ENCODE measurements at regions not wholly inside any gene's neighbourhood (a gene's known extent, or its start where the extent isn't known, plus 50 kb on each side); places are given as distances from the start of the nearest gene placed in this dataset.
"Not testable (repeated sequence)": the region's sequence is repeated elsewhere in the genome, so short reads cannot be mapped to it uniquely, and the experiment has no call there.

DNA sequence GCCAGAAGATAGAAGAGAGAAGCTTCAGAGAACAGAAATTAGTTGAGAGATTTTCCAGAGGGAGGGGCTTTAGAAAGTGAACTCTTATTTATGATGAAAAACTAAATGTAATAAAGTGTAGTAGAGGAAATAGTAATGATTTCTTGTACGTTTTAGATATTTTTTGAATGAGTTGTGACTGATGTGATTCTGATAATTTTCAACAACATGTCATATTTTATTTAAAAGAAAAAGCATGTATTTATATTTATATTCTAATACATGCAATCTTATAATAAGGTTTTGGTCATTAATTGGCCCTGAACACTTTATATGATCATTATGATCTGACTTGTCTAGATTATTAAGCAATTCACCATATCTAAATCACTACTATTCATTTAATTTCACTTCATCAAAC is 735.2 kb upstream of the CDH9 start:
- H3K4me3 ChIP-seq (ENCODE audit: low read length): no peak overlapping the region
- TF ChIP-seq, protein P1, sequence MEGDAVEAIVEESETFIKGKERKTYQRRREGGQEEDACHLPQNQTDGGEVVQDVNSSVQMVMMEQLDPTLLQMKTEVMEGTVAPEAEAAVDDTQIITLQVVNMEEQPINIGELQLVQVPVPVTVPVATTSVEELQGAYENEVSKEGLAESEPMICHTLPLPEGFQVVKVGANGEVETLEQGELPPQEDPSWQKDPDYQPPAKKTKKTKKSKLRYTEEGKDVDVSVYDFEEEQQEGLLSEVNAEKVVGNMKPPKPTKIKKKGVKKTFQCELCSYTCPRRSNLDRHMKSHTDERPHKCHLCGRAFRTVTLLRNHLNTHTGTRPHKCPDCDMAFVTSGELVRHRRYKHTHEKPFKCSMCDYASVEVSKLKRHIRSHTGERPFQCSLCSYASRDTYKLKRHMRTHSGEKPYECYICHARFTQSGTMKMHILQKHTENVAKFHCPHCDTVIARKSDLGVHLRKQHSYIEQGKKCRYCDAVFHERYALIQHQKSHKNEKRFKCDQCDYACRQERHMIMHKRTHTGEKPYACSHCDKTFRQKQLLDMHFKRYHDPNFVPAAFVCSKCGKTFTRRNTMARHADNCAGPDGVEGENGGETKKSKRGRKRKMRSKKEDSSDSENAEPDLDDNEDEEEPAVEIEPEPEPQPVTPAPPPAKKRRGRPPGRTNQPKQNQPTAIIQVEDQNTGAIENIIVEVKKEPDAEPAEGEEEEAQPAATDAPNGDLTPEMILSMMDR (IDR thresholded peaks at IDR 0.05; ENCODE audit: insufficient read depth, low read depth, low read length, missing control alignments): no peak
- DNase-seq (ENCODE audit: low read depth): no peak

DNA sequence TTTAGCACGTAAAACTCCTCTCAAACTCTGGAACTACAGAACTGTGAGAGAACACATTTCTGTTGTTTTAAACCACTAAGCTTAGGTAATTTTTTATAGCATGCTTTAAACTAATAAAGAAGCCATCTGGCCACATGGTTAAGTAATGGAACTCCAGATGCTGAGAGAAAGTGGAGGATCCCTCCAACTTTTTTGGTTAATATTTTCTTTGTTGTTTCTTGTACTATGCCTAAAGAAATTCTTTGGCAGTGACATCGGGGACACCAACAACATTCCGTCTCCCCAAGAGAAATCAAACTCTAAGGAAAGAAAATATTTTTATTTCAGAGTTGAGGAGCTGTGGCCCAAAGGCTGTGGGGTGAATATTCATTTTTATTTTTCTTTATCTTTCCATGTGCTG is 734.8 kb upstream of the CDH9 start:
- no peak for DNase-seq (ENCODE audit: low read depth)
- TF ChIP-seq, protein P1 (IDR thresholded peaks at IDR 0.05; ENCODE audit: insufficient read depth, low read depth, low read length, missing control alignments): no peak
- no peak overlapping the region for H3K4me3 ChIP-seq (ENCODE audit: low read length)

DNA sequence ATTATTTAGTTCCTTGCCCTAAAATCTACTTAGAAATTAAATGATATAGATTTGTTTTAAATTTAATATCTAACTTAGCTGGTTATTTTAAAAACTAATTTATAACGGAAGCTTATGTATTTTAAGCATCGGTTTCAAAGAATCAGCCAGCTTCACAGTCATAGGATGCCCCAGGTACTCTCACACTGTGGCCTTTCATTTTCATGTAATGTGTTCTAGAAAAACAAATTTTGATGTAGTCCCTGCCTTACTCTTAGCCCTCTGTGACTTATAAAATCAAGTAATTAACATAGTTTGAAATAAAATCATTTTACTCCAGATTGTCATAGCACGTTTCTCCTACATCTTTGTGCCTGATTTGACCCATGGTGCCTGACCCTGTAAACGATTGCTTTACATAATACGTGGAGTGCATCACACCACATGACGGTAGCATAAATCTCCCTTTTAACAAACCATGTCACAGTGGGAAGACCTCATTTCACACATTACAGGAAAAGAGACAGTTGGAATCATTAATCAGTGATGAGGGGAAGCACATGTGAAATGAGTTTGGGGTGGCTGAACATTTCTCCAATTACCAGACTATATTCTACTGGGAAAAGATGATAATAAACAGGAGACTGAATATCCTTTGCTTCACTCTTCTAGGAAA is 731.5 kb upstream of the CDH9 start:
- no peak for DNase-seq (ENCODE audit: low read depth)
- no peak overlapping the region for H3K4me3 ChIP-seq (ENCODE audit: low read length)

DNA sequence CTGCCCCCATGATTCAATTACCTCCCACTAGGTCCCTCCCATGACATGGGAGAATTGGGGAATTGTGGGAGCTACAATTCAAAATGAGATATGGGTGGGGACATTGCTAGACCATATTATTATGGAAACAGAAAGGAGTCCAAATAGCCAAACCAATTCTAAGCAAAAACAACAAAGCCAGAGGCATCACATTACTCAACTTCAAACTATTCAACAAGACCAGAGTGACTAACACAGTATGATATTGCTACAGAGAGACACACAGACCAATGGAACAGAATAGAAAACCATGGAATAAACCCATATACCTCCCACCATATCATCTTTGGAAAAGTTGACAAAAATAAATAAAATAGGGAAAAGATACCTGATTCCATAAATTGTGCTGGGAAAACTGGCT is 710.5 kb upstream of the CDH9 start:
- TF ChIP-seq, protein P1 (IDR thresholded peaks at IDR 0.05; ENCODE audit: insufficient read depth, low read depth, low read length, missing control alignments): no peak
- H3K4me3 ChIP-seq (ENCODE audit: low read length): no peak overlapping the region
- DNase-seq (ENCODE audit: low read depth): peak; percentile 57

More for the DNA sequence above, 731.5 kb upstream of the CDH9 start:
- TF ChIP-seq, protein P1 (IDR thresholded peaks at IDR 0.05; ENCODE audit: insufficient read depth, low read depth, low read length, missing control alignments): no peak

DNA sequence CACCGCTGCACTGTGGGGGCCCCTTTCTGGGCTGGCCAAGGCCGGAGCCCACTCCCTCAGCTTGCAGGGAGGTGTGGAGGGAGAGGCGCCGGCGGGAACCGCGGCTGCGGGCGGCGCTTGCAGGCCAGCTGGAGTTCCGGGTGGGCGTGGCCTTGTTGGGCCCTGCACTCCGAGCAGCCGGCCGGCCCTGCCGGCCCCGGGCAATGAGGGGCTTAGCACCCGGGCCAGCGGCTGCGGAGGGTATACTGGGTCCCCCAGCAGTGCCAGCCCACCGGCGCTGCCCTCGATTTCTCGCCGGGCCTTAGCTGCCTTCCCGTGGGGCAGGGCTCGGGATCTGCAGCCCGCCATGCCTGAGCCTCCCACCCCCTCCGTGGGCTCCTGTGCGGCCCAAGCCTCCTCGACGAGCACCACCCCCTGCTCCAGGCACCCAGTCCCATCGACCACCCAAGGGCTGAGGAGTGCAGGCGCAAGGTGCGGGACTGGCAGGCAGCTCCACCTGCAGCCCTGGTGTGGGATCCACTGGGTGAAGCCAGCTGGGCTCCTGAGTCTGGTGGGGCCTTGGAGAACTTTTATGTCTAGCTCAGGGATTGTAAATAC is 705.1 kb upstream of the CDH9 start:
- not testable (repeated sequence) for DNase-seq (ENCODE audit: low read depth); H3K4me3 ChIP-seq (ENCODE audit: low read length)

DNA sequence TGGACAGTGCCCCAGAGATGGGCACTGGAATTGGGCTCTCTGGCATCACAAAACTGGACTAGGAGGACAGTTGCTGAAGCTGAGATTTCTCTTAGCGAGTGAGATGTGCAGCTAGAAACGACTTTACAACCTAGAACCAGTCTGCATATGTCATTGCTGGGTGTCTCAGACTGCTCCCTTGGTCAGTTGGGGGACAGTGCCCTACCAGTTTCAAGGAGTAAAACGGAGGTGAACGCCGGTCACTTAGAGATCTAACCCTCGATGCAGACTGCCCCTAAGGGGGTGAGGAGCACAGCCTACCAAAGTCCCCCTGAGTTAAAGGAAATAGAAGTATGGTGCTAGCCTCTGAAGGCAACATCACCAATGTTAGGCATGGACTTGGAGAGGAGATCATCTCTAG is 704.4 kb upstream of the CDH9 start:
- TF ChIP-seq, protein P1 (IDR thresholded peaks at IDR 0.05; ENCODE audit: insufficient read depth, low read depth, low read length, missing control alignments): no peak
- no peak for DNase-seq (ENCODE audit: low read depth)
- H3K4me3 ChIP-seq (ENCODE audit: low read length): no peak overlapping the region

DNA sequence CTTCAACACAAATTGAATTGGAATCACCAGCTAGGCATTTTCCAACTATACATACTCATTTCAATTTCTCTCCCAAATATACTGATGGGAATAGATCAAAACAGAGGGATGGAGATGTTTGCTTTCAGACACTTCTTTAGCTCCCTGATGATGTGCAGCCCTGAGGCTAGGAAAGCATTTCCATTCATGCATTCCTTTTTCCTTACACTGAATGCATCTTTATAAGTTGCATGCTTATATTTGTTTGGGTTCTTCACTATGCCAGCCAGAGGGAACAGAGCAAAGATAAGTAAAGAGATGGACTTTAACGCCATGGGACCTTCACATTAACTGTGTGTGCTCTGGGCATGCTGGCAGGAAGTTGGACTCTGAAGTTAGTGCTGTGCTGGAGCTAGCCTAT is 696.5 kb upstream of the CDH9 start:
- H3K4me3 ChIP-seq (ENCODE audit: low read length): no peak overlapping the region
- TF ChIP-seq, protein P1 (IDR thresholded peaks at IDR 0.05; ENCODE audit: insufficient read depth, low read depth, low read length, missing control alignments): no peak
- peak; percentile 7 for DNase-seq (ENCODE audit: low read depth)

All from epithelial cell of esophagus (primary cell).